Calu3 (cell line): ENCODE measurements at regions not wholly inside any gene's neighbourhood (a gene's known extent, or its start where the extent isn't known, plus 50 kb on each side); places are given as distances from the start of the nearest gene placed in this dataset.
A peak's percentile ranks its signal among the peaks of the same experiment; 100 is the strongest.

ENCODE experiments used
- BruUV-seq: library from RNA; stranded (reverse); fragments of 400-500 nt; replicated peaks from 2 replicates; lab custom pipeline; 2021; lab: Mats Ljungman, UMichigan
- CTCF ChIA-PET: fragments of 300-600 bp; sonication (Branson Sonifier 250); formaldehyde crosslinking; loops from one replicate; lab custom pipeline; 2022; ENCODE audit warnings: antibody characterized with exemption; lab: Charles Lee
- DNase-seq: peaks from one replicate; pipeline ENCODE4 v3.0.0; 2022
- H3K27ac Mint-ChIP-seq: one replicate; pipeline ENCODE4 v1.8.0; 2022; ENCODE audit warnings: mixed read lengths; ENCODE audit not compliant: unreplicated experiment
- H3K27me3 Mint-ChIP-seq: one replicate; pipeline ENCODE4 v1.8.0; 2022; ENCODE audit warnings: mixed read lengths; ENCODE audit not compliant: unreplicated experiment
- H3K36me3 Mint-ChIP-seq: one replicate; pipeline ENCODE4 v1.8.0; 2022; ENCODE audit warnings: mild to moderate bottlenecking, moderate library complexity, mixed read lengths; ENCODE audit not compliant: insufficient read depth, unreplicated experiment
- H3K4me1 Mint-ChIP-seq: one replicate; pipeline ENCODE4 v1.8.0; 2022; ENCODE audit warnings: mild to moderate bottlenecking, low read depth, mixed read lengths; ENCODE audit not compliant: unreplicated experiment
- H3K4me3 Mint-ChIP-seq: one replicate; pipeline ENCODE4 v1.8.0; 2022; ENCODE audit warnings: mild to moderate bottlenecking, low read depth, moderate library complexity, mixed read lengths; ENCODE audit not compliant: unreplicated experiment
- H3K9me3 Mint-ChIP-seq: one replicate; pipeline ENCODE4 v1.8.0; 2022; ENCODE audit warnings: low read depth, mixed read lengths; ENCODE audit not compliant: unreplicated experiment
- intact Hi-C: fragments of 100-400 bp; cut with micrococcal nuclease; formaldehyde crosslinking; loops from one replicate; pipeline ENCODE4 v1.10.0; 2022; ENCODE audit not compliant: unreplicated experiment
- TF ChIP-seq, protein P1 (sequence below): fragments of 200-600 bp; IDR thresholded peaks from one replicate; pipeline ENCODE4 v1.8.0; 2022; ENCODE audit warnings: antibody characterized with exemption; ENCODE audit not compliant: unreplicated experiment

DNA sequence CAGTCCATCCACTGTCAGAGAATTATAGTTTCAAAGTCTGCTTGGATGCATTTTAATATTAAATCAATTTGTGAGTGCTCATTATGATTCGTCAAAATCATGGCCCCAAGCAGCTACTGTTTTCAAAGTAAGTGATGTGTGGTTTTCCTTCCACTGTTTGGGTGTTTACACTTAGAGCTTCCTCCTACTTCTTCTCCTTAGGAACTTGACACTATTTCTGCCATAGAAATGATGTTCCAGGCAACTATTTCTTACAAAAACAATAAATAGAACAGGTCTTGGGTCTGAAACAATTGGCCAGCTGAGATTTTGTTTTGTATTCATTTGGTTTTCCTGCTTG lies 132.8 kb upstream of the RAI14 start:
- Mint-ChIP-seq H3K4me3 (no peak overlapping the region), H3K36me3 (peaks cover 5% of the 10 kb centered on the region), H3K9me3 (no peaks in the 10 kb centered on the region), H3K27me3 (no peaks in the 10 kb centered on the region), H3K27ac (peak overlapping the region; percentile 34), H3K4me1 (peaks cover 17% of the 10 kb centered on the region)
- TF ChIP-seq, protein P1, sequence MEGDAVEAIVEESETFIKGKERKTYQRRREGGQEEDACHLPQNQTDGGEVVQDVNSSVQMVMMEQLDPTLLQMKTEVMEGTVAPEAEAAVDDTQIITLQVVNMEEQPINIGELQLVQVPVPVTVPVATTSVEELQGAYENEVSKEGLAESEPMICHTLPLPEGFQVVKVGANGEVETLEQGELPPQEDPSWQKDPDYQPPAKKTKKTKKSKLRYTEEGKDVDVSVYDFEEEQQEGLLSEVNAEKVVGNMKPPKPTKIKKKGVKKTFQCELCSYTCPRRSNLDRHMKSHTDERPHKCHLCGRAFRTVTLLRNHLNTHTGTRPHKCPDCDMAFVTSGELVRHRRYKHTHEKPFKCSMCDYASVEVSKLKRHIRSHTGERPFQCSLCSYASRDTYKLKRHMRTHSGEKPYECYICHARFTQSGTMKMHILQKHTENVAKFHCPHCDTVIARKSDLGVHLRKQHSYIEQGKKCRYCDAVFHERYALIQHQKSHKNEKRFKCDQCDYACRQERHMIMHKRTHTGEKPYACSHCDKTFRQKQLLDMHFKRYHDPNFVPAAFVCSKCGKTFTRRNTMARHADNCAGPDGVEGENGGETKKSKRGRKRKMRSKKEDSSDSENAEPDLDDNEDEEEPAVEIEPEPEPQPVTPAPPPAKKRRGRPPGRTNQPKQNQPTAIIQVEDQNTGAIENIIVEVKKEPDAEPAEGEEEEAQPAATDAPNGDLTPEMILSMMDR = no peak
- CTCF ChIA-PET = interaction anchor here (0.9 to 1.5 kb wide), 4 partner anchors 49 to 374 kb away, joined by 3 to 6 read pairs (median 3); partner anchors contain the start of gene RAI14
- intact Hi-C loops = loop anchor here (1.0 to 10.0 kb wide), 6 partner anchors 36 to 375 kb away; no protein-coding TSS in a partner anchor
- no peak for DNase-seq
- BruUV-seq = no TSS peak

- H3K27me3 Mint-ChIP-seq = no peaks in the 10 kb centered on the region
- H3K9me3 Mint-ChIP-seq = no peaks in the 10 kb centered on the region
- CTCF ChIA-PET = interaction anchor here (1.1 to 1.5 kb wide), 2 partner anchors 50 to 163 kb away, joined by 3 to 6 read pairs; no protein-coding TSS in a partner anchor
- peaks cover 5% of the 10 kb centered on the region for H3K36me3 Mint-ChIP-seq
- intact Hi-C loops = loop anchor here (5.0 to 10.0 kb wide), 4 partner anchors 37 to 213 kb away; no protein-coding TSS in a partner anchor
- TF ChIP-seq, protein P1 = no peak
- no peak overlapping the region for H3K27ac Mint-ChIP-seq
- no peak overlapping the region for H3K4me3 Mint-ChIP-seq
- peak; percentile 11 for DNase-seq
- H3K4me1 Mint-ChIP-seq = peaks cover 17% of the 10 kb centered on the region
- no TSS peak for BruUV-seq
These were observed 132.0 kb upstream of the RAI14 start for GRCh38 chr5:34524123-34524522.

DNA sequence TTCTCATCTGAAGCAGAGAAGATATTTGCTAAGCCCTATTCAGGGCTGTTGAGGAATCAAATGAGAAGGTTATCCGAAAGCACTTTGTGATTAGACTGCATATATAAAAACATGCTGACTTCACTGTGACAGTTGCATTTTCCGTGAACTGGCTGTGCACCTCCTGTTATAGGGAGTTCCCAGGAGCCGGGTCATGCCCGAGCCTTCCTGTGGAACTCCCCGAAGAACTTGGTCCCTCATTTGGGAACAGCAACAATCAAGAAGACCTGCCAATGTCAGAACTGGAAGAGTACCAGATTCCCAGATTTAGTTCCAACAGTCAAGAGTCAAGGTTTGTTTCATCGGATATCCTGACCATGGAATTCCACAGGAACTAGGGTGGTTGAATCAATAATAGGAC lies 130.4 kb upstream of the RAI14 start:
- peaks cover 5% of the 10 kb centered on the region for H3K36me3 Mint-ChIP-seq
- no peaks in the 10 kb centered on the region for H3K27me3 Mint-ChIP-seq
- no peak for DNase-seq
- peaks cover 17% of the 10 kb centered on the region for H3K4me1 Mint-ChIP-seq
- no peaks in the 10 kb centered on the region for H3K9me3 Mint-ChIP-seq
- H3K4me3 Mint-ChIP-seq = no peak overlapping the region
- no peak overlapping the region for H3K27ac Mint-ChIP-seq
- no TSS peak for BruUV-seq
- CTCF ChIA-PET = no interaction called here
- intact Hi-C loops = loop anchor here (10.0 kb wide), 1 partner anchor 159 kb away; no protein-coding TSS in a partner anchor
- TF ChIP-seq, protein P1 = no peak

- intact Hi-C loops = loop anchor here (10.0 kb wide), 1 partner anchor 158 kb away; no protein-coding TSS in a partner anchor
- Mint-ChIP-seq H3K4me1 (peaks cover 17% of the 10 kb centered on the region), H3K4me3 (no peak overlapping the region), H3K27ac (no peak overlapping the region), H3K9me3 (no peaks in the 10 kb centered on the region), H3K27me3 (no peaks in the 10 kb centered on the region), H3K36me3 (peaks cover 5% of the 10 kb centered on the region)
- CTCF ChIA-PET = no interaction called here
- BruUV-seq = no TSS peak
- no peak for DNase-seq
- TF ChIP-seq, protein P1 = no peak
These were observed 129.3 kb upstream of the RAI14 start for GRCh38 chr5:34526682-34527305.
